Natural killer cell (primary cell): ENCODE measurements at regions not wholly inside any gene's neighbourhood (a gene's known extent, or its start where the extent isn't known, plus 50 kb on each side); places are given as distances from the start of the nearest gene placed in this dataset.

ENCODE experiments used
- ATAC-seq, 3 donors: fragments of 150-1000 bp in 2 of 3; fragments of 200-7000 bp in 1 of 3; cut with Tn5 transposase; 1 replicate in 1 of 3; 2 replicates in 2 of 3; pipeline ENCODE4 v1.10.0; 2021; ENCODE audit warnings: mild to moderate bottlenecking in 2 of 3, moderate library complexity in 2 of 3
- DNase-seq, 2 donors: peaks; one replicate each; pipeline versions ENCODE4 v3.0.0 to v3.0.0-alpha.2; 2013 to 2021; ENCODE audit warnings: mixed read lengths in 1 of 2
- H3K27ac ChIP-seq: one replicate; pipeline ENCODE4 v1.5.1; 2013; ENCODE audit warnings: mild to moderate bottlenecking, low read length
- H3K27me3 ChIP-seq: one replicate; pipeline ENCODE4 v1.6.1; 2013; ENCODE audit warnings: low read length; ENCODE audit not compliant: control insufficient read depth, insufficient read depth
- H3K36me3 ChIP-seq: one replicate; pipeline ENCODE4 v1.6.1; 2013; ENCODE audit warnings: low read length; ENCODE audit not compliant: control insufficient read depth, insufficient read depth
- H3K4me1 ChIP-seq: one replicate; pipeline ENCODE4 v1.6.1; 2013; ENCODE audit warnings: low read length; ENCODE audit not compliant: control insufficient read depth, insufficient read depth
- H3K4me3 ChIP-seq: one replicate; pipeline ENCODE4 v1.5.1; 2013; ENCODE audit warnings: low read length
- H3K9me3 ChIP-seq: one replicate; pipeline ENCODE4 v1.6.1; 2013; ENCODE audit warnings: low read length; ENCODE audit not compliant: control insufficient read depth, insufficient read depth
- H3K27ac Mint-ChIP-seq, 2 donors: one replicate each; pipeline ENCODE4 v1.8.0; 2022; ENCODE audit warnings: mild to moderate bottlenecking in 2 of 2, mixed read lengths in 2 of 2, moderate library complexity in 1 of 2
- H3K27me3 Mint-ChIP-seq, 2 donors: one replicate each; pipeline ENCODE4 v1.8.0; 2022; ENCODE audit warnings: low read depth in 2 of 2, mixed read lengths in 2 of 2
- H3K36me3 Mint-ChIP-seq: one replicate; pipeline ENCODE4 v1.8.0; 2022; ENCODE audit warnings: mixed read lengths
- H3K4me1 Mint-ChIP-seq, 2 donors: one replicate each; pipeline ENCODE4 v1.8.0; 2022; ENCODE audit warnings: mixed read lengths in 2 of 2
- H3K4me3 Mint-ChIP-seq: one replicate; pipeline ENCODE4 v1.8.0; 2022; ENCODE audit warnings: mild to moderate bottlenecking, moderate library complexity, mixed read lengths
- H3K9me3 Mint-ChIP-seq, 2 donors: one replicate each; pipeline ENCODE4 v1.8.0; 2022; ENCODE audit warnings: mixed read lengths in 2 of 2
- WGBS: methylation state at CpG from one replicate; pipeline ENCODE4 v1.1.7; 2013; ENCODE audit warnings: missing lambda C conversion rate; ENCODE audit not compliant: insufficient coverage; 5-methylcytosine and 5-hydroxymethylcytosine counted together
- intact Hi-C: fragments of 100-400 bp; cut with micrococcal nuclease; formaldehyde crosslinking; loops from one replicate; pipeline ENCODE4 v1.14.2; 2022
- TF ChIP-seq, protein P1 (sequence below): fragments of 200-600 bp; IDR thresholded peaks from one replicate; pipeline ENCODE4 v1.8.0; 2022; ENCODE audit warnings: antibody characterized with exemption

GRCh38 chr13:31594056-31594455 is 145.3 kb upstream of the RXFP2 start:
- H3K9me3 ChIP-seq, result no peaks in the 10 kb centered on the region
- Mint-ChIP-seq H3K4me3 (no peak overlapping the region), H3K36me3 (no peaks in the 10 kb centered on the region), H3K4me1 (no peaks in the 10 kb centered on the region), H3K9me3 (peaks cover 0 to 2% of the 10 kb centered on the region in 2 donors), H3K27me3 (peaks cover 6 to 7% of the 10 kb centered on the region in 2 donors), H3K27ac (no peak overlapping the region)
- no peak for ATAC-seq
- WGBS, result 90% methylated on average over 5 of the region's 5 CpGs
- no peaks in the 10 kb centered on the region for H3K36me3 ChIP-seq
- no peak overlapping the region for H3K4me3 ChIP-seq
- TF ChIP-seq, protein P1, sequence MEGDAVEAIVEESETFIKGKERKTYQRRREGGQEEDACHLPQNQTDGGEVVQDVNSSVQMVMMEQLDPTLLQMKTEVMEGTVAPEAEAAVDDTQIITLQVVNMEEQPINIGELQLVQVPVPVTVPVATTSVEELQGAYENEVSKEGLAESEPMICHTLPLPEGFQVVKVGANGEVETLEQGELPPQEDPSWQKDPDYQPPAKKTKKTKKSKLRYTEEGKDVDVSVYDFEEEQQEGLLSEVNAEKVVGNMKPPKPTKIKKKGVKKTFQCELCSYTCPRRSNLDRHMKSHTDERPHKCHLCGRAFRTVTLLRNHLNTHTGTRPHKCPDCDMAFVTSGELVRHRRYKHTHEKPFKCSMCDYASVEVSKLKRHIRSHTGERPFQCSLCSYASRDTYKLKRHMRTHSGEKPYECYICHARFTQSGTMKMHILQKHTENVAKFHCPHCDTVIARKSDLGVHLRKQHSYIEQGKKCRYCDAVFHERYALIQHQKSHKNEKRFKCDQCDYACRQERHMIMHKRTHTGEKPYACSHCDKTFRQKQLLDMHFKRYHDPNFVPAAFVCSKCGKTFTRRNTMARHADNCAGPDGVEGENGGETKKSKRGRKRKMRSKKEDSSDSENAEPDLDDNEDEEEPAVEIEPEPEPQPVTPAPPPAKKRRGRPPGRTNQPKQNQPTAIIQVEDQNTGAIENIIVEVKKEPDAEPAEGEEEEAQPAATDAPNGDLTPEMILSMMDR, result no peak
- H3K4me1 ChIP-seq, result no peaks in the 10 kb centered on the region
- H3K27me3 ChIP-seq, result no peaks in the 10 kb centered on the region
- no peak overlapping the region for H3K27ac ChIP-seq
- DNase-seq, result no peak
- intact Hi-C loops, result no loop called here

DNA sequence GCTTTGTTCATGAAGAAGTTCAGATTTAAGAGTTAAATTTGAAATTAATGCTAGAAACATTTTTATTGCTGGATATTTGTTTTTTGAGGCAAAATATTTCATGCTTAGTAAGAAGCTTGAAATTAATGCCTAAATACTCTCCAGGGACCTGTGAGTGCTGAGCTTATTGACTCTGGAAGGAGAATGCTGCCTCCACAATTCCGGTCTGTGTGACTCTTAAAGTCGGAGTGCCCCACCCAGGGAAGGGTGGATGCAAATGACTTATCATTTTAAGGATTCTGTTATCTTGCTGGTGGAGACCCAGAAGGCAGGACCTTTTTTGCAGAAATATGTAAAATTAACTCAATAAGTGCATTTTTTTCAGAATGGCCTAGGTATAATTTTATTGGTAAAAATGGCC is 143.8 kb upstream of the RXFP2 start:
- no peaks in the 10 kb centered on the region for H3K27me3 ChIP-seq
- intact Hi-C loops, result no loop called here
- no peak overlapping the region for H3K27ac ChIP-seq
- no peaks in the 10 kb centered on the region for H3K36me3 Mint-ChIP-seq
- no peaks in the 10 kb centered on the region for H3K9me3 ChIP-seq
- TF ChIP-seq, protein P1, result no peak
- no peak overlapping the region for H3K27ac Mint-ChIP-seq
- no peaks in the 10 kb centered on the region for H3K4me1 Mint-ChIP-seq
- DNase-seq (no peak), ATAC-seq (no peak)
- H3K27me3 Mint-ChIP-seq, result peaks cover 6 to 14% of the 10 kb centered on the region in 2 donors
- H3K36me3 ChIP-seq, result no peaks in the 10 kb centered on the region
- H3K4me1 ChIP-seq, result no peaks in the 10 kb centered on the region
- peaks cover 0 to 2% of the 10 kb centered on the region in 2 donors for H3K9me3 Mint-ChIP-seq
- WGBS, result 91% methylated on average over 2 of the region's 2 CpGs
- H3K4me3 ChIP-seq, result no peak overlapping the region
- H3K4me3 Mint-ChIP-seq, result no peak overlapping the region

DNA sequence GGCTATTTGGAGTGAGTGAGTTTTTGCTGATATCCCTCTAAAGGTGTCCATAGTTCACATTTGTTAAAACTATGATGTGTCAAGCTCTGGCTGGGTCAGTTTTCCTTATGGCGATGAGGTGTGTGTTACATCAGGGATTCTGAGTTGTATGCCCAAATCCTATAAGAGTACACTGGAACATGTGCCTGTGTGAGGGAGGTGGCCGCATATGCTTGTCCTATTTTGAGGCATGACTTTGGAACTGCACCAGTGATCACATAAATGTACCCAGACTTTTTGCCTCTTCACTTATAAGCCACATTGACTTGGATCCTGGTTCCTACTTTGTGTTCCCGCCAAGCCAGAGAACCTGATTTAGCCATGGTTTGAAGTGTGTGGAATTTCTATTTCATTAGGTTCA is 140.3 kb upstream of the RXFP2 start:
- no peak overlapping the region for H3K4me3 ChIP-seq
- ATAC-seq, result no peak

More for the DNA sequence above, 140.3 kb upstream of the RXFP2 start:
- 100% methylated on average over 3 of the region's 3 CpGs for WGBS
- no peak for DNase-seq
- no peaks in the 10 kb centered on the region for H3K36me3 ChIP-seq
- H3K4me3 Mint-ChIP-seq, result no peak overlapping the region
- peaks cover 0 to 23% of the 10 kb centered on the region in 2 donors for H3K27me3 Mint-ChIP-seq
- H3K27ac ChIP-seq, result no peak overlapping the region
- no peaks in the 10 kb centered on the region for H3K4me1 Mint-ChIP-seq
- H3K9me3 ChIP-seq, result no peaks in the 10 kb centered on the region
- no peaks in the 10 kb centered on the region for H3K27me3 ChIP-seq
- H3K27ac Mint-ChIP-seq, result no peak overlapping the region
- intact Hi-C loops, result no loop called here
- no peaks in the 10 kb centered on the region for H3K4me1 ChIP-seq
- TF ChIP-seq, protein P1, result no peak
- H3K9me3 Mint-ChIP-seq, result no peaks in the 10 kb centered on the region
- no peaks in the 10 kb centered on the region for H3K36me3 Mint-ChIP-seq
